HG02798 (cell line): ENCODE measurements at regions not wholly inside any gene's neighbourhood (a gene's known extent, or its start where the extent isn't known, plus 50 kb on each side); places are given as distances from the start of the nearest gene placed in this dataset.

Experiments
- ATAC-seq: cut with Tn5 transposase; IDR thresholded peaks from one replicate; pipeline ENCODE4 v1.9.1; 2021; ENCODE audit warnings: mild to moderate bottlenecking; ENCODE audit not compliant: unreplicated experiment, poor library complexity

- no peak for ATAC-seq
These were observed 99.7 kb upstream of the CTDP1 start for GRCh38 chr18:79579807-79580497.

DNA sequence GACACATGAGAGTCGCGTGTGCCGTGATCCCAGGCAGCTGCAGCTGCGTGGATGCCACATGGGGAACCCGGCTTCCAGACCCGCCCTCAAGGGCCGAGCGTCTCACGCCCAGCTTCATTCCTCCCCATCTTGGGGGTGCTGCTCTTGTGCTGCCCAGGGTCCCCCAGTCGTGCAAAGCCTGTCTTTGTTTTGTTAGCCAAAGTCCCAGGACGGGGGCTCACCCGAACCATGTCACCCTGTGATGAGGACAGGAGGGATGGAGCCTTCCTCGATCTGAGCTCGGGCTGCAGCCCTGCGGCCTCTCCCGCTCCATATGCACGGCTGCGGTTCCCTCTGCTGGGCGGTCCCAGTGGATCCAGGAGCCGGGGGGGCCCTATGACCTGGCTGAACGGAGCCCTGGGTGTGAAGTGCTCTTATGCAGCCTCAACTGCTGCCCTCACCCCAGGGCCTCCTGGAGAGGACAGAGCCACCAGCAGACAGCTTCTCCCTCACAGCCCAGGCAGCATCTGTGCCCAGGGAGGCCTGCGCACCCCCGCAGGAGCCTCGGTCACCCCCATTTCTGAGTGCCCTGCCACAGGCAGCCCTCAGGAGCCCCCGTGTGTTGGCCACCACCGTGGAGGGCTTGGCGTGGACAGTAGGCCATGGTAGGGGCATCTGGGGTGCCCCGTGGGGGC, 99.0 kb upstream of the CTDP1 start:
- no peak for ATAC-seq

GRCh38 chr18:79581406-79581805, 98.2 kb upstream of the CTDP1 start:
- no peak for ATAC-seq

- no peak for ATAC-seq
These were observed 97.7 kb upstream of the CTDP1 start for GRCh38 chr18:79581911-79582310.

DNA sequence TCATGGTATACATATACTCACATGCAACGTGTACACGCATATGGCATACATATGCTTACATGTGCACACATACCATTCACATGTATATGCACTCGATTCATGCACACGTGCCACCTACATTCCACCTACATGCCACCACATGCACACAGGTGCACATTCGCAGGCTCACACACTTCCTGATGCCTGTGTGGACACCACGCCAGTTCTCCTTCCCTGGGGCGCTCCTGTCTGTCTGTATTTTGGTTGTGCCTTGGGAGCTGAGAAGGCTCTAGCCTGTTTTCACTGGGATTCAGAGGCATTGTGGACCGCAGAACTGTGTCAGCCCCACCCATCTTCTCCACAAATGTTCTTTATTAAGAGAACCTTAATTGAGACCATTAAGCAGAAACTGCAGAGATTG, 96.6 kb upstream of the CTDP1 start:
- no peak for ATAC-seq

DNA sequence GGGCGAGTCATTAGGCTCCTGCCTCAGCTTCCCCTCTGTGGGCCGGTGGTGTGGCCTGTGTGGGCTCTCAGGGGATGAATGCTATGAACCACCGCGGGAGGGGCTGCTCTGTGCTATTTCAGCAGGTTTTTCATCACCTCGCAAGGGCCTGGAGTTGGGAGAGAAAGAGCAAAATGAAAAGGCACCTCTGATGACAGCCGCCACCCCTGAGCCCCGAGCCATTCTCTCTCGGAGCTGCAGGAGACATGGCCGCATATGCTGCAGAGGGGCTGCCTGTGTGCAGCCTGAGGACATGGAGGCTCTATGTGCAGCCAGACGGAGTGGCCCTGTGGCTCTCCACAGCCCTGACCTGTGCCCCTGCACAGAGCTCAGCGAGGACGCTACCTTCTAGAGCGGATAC, 96.2 kb upstream of the CTDP1 start:
- no peak for ATAC-seq

DNA sequence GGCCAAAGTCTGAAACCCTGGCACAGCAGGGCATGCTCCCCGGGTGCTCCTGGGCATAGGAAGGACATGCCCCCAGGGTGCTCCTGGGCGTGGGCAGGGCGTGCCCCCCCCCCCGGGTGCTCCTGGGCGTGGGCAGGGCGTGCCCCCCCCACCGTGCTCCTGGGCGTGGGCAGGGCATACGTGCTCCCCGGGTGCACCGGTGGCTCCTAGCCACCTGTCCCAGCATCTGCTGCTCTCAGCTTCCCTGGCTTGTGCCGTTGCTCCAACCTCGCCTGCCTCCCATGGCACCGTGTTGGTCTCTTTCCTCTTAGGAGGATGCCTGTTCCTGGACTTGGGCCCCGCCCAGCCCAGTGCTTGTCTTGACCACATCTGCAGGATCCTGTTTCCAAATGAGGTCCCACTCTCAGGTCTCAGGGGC, 95.6 kb upstream of the CTDP1 start:
- ATAC-seq: no peak

- ATAC-seq: no peak
These were observed 94.9 kb upstream of the CTDP1 start for GRCh38 chr18:79584491-79585394.

- ATAC-seq: no peak
These were observed 93.9 kb upstream of the CTDP1 start for GRCh38 chr18:79585395-79586370.

DNA sequence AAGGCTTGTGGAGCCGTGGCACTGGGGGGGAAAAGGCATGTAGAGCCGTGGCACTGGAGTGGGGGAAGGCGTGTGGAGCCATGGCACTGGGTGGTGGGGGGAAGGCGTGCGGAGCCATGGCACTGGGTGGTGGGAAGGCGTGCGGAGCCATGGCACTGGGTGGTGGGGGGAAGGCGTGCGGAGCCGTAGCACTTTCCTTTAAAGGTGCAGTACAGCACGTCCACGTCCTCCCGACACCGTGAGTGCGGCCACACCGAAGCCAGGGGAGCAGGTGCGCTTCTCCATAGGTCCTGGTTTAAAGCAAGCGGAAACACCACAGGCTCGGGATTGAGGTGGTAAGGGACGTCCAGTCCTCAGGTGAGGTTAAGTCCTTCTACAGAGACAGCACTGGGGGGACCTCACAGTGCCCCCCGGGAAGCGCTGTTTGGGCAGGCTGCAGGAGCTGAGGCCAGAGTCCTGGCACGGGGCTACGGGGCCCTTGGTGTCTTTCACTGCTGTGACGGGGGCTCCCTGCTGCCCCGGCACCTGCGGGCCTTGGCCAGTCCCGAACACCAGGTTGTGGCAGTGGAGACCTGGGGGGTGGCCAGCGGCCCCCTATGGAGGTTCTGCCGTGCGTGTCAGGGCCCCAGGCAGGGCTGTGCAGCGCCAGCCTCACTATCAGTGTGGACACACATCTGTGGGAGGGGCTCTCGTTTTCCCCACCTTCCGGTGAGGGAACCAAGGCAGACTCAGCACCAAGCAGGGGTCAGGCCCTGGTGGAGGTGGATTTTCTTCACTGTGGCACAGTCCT, 93.0 kb upstream of the CTDP1 start:
- ATAC-seq: no peak

DNA sequence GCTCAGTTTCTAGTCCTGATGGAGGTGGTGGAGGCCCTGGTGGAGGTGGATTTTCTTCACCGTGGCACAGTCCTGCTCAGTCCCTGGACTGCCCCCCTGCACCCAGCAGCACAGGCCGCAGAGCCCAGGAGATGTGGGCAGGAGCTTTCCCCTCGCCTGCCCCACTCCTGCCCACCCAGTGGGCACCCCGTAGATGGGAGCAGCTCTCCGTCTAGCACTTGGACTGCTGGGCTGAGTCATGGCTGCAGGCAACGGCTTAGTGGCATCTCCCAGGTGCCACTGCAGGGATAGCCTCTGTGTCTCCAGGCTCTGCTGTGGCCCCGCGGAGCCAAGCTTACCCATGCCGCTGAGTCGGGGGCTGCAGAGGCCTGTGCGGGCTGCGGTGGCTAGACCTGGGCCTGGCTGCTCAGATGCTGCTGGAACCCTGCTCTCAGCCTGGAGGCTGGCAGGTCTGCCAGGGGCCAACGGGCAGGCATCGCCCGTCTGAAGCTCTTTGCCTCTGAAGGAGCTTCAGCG, 92.3 kb upstream of the CTDP1 start:
- no peak for ATAC-seq

DNA sequence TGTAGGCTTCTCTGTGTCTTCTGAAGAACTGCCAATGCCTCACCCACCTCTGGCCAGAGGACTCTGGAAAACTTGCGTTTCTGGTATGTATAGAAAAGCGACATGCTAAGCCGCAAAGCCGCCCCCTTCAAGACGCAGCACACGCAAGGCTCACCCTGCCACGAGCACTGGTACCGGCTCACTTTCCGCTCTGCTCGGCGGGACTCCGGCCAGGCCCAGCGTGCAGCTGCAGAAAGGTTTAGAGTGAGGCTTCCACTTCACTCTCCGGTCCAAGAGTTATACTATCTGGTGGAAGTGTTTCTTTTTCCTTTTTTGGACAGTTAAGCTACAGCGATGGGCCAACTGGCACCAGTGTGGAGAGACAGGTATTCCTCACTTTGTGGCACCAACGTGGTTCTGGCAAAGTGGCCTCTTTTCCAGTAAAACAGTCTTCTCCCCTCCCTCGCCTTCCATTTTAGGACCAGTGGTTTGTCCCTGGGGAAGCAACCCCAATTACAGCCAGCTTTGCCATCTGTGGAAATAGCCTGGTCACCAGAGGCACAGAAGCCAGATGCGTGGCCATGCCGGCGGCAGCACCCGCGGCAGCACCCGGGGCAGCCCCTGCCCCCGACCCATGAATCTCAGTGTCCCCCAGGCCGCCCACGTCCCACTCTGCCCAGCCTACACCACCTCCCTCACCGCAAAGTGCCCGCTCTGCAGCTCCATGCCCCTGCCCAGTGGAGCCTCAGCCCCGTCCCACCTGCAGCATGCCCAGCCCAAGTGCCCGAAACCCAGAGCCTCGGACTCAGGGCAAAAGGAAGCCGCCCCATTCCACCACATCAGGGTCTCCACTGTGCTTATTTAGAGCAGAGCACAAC, 91.6 kb upstream of the CTDP1 start:
- no peak for ATAC-seq

DNA sequence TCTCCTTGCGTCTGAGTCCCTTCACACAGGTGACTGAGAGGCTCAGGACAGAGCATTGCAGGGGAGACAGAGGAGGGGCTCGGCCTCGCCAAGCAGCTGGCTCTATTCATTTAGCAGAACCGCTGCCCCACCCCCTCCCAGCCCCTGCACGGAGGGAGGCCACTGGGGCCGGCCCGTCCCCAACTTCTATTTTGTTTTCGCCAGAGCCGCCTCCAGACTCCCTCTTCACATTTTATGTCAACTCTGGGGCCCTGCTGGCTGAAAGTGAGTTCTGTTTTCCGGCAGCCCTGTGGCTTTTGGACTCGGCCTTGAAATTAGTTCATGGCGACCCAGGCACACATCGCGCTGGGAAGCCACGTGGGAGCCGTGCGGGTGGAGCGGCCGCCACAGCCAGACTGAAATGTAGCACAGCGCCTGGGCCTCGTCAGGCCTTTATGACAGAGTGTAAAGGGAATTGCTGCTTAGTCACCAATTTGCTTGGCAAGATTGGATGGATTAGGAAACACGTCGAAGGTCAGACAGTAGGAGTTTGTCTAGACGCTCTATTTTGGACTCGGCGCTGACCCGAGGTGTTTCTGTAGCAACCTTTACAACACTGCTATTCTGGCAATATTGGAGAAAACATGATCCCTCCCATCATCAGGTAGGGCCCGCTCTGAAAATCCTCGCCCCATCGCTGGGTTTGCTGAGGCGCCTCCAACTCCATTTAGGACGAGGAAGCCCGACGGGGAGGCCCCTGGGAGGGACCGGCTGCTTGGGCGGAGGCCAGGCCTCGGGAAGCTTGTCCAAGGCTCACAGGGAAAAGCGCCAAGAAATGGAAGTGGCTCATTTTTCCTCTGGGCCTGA, 90.7 kb upstream of the CTDP1 start:
- no peak for ATAC-seq

DNA sequence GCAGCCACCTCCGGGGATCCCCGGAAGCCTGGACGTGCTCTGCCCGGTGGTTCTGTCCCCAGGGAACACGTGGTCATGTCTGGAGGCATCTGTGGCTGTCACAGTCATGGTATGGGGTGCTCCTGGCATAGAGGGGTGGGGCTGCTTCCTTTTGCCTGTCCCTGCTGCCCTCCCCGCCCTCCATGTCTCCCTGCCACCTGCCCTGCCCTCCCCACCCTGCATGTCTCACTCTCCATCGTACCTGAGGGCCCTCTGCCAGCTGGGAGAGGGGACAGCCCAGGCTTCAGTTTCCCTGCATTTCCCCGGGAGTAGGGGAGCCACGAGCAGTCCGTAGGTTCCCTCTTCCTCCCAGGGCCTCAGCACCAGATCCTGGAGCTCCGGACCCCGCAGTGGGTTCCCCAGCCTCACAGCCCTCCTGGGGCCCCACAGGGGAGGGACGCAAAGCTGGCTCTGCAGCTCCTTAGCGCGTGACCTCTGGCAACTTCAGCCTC, 90.0 kb upstream of the CTDP1 start:
- no peak for ATAC-seq

- no peak for ATAC-seq
These were observed 89.2 kb upstream of the CTDP1 start for GRCh38 chr18:79590191-79591031.

- ATAC-seq: no peak
These were observed 88.6 kb upstream of the CTDP1 start for GRCh38 chr18:79591032-79591308.
